CD8-positive, alpha-beta memory T cell (primary cell): ENCODE measurements at regions not wholly inside any gene's neighbourhood (a gene's known extent, or its start where the extent isn't known, plus 50 kb on each side); places are given as distances from the start of the nearest gene placed in this dataset.
A peak's percentile ranks its signal among the peaks of the same experiment; 100 is the strongest.

Experiments
- CTCF ChIA-PET: fragments of 350-600 bp; sonication (Branson Sonifier 250); formaldehyde crosslinking; loops from one replicate; lab custom pipeline; 2021; ENCODE audit warnings: antibody characterized with exemption; lab: Charles Lee
- POLR2A ChIA-PET: fragments of 350-600 bp; sonication (Branson Sonifier 250); formaldehyde crosslinking; loops from one replicate; lab custom pipeline; 2021; ENCODE audit warnings: antibody characterized with exemption; lab: Charles Lee
- DNase-seq, 5 donors: peaks; one replicate each; pipeline versions ENCODE4 v3.0.0 to v3.0.0-alpha.2; 2020 to 2022; ENCODE audit warnings: mixed read lengths in 1 of 5
- H3K27ac ChIP-seq: one replicate; pipeline ENCODE4 v1.7.0; 2013; ENCODE audit warnings: low read depth, mild to moderate bottlenecking, low read length, moderate library complexity
- H3K27me3 ChIP-seq: 2 replicates; pipeline ENCODE4 v1.7.0; 2013; ENCODE audit warnings: low read length, mild to moderate bottlenecking; ENCODE audit not compliant: insufficient read depth, poor library complexity, severe bottlenecking
- H3K36me3 ChIP-seq: 2 replicates; pipeline ENCODE4 v1.7.0; 2013; ENCODE audit warnings: mild to moderate bottlenecking, low read length, moderate library complexity; ENCODE audit not compliant: insufficient read depth
- H3K4me1 ChIP-seq: 2 replicates; pipeline ENCODE4 v1.7.0; 2013; ENCODE audit warnings: mild to moderate bottlenecking, low read length, moderate library complexity; ENCODE audit not compliant: insufficient read depth
- H3K4me3 ChIP-seq: 2 replicates; pipeline ENCODE4 v1.7.0; 2013; ENCODE audit warnings: mild to moderate bottlenecking, low read length
- H3K9me3 ChIP-seq: 2 replicates; pipeline ENCODE4 v1.7.0; 2013; ENCODE audit warnings: mild to moderate bottlenecking, low read length
- H3K27ac Mint-ChIP-seq, 8 donors: one replicate each; pipeline ENCODE4 v1.8.0; 2020 to 2021; ENCODE audit warnings: mixed read lengths in 8 of 8, mild to moderate bottlenecking in 6 of 8, inconsistent platforms in 3 of 8, moderate library complexity in 3 of 8
- H3K27me3 Mint-ChIP-seq, 2 donors: one replicate each; pipeline ENCODE4 v1.8.0; 2020 to 2021; ENCODE audit warnings: mixed read lengths in 2 of 2, mild to moderate bottlenecking in 1 of 2, moderate library complexity in 1 of 2
- H3K36me3 Mint-ChIP-seq, 3 donors: one replicate each; pipeline ENCODE4 v1.8.0; 2020 to 2021; ENCODE audit warnings: mixed read lengths in 3 of 3, inconsistent platforms in 1 of 3, mild to moderate bottlenecking in 1 of 3
- H3K4me1 Mint-ChIP-seq, 3 donors: one replicate each; pipeline ENCODE4 v1.8.0; 2020 to 2021; ENCODE audit warnings: mixed read lengths in 3 of 3, inconsistent platforms in 1 of 3, mild to moderate bottlenecking in 1 of 3
- H3K4me3 Mint-ChIP-seq, 7 donors: one replicate each; pipeline ENCODE4 v1.8.0; 2020 to 2021; ENCODE audit warnings: mixed read lengths in 7 of 7, mild to moderate bottlenecking in 6 of 7, moderate library complexity in 4 of 7, inconsistent platforms in 2 of 7
- H3K9me3 Mint-ChIP-seq, 5 donors: one replicate each; pipeline ENCODE4 v1.8.0; 2020 to 2022; ENCODE audit warnings: mixed read lengths in 5 of 5, mild to moderate bottlenecking in 3 of 5, moderate library complexity in 2 of 5, inconsistent platforms in 1 of 5

- Histone ChIP-seq H3K36me3 (no peaks in the 10 kb centered on the region), H3K4me3 (no peak overlapping the region), H3K4me1 (no peaks in the 10 kb centered on the region), H3K27me3 (no peaks in the 10 kb centered on the region), H3K27ac (no peak overlapping the region), H3K9me3 (no peaks in the 10 kb centered on the region)
- Mint-ChIP-seq H3K27ac (no peak overlapping the region), H3K27me3 (peaks cover 0 to 16% of the 10 kb centered on the region in 2 donors), H3K4me3 (no peak overlapping the region), H3K9me3 (peaks cover 0 to 2% (median 0%) of the 10 kb centered on the region in 5 donors), H3K36me3 (peaks cover 0 to 1% (median 0%) of the 10 kb centered on the region in 3 donors), H3K4me1 (no peaks in the 10 kb centered on the region)
- no peak for DNase-seq
- ChIA-PET POLR2A (no interaction called here), CTCF (no interaction called here)
These were observed 425.8 kb upstream of the TPM1 start for GRCh38 chr15:62616746-62617145.

GRCh38 chr15:62617741-62618140 lies 424.8 kb upstream of the TPM1 start:
- CTCF ChIA-PET = no interaction called here
- no peaks in the 10 kb centered on the region for H3K9me3 ChIP-seq
- no peaks in the 10 kb centered on the region for H3K4me1 ChIP-seq
- Mint-ChIP-seq H3K4me3 (no peak overlapping the region), H3K4me1 (no peaks in the 10 kb centered on the region), H3K36me3 (peaks cover 0 to 1% (median 0%) of the 10 kb centered on the region in 3 donors), H3K27me3 (peaks cover 0 to 10% of the 10 kb centered on the region in 2 donors), H3K27ac (no peak overlapping the region), H3K9me3 (no peaks in the 10 kb centered on the region)
- no peak overlapping the region for H3K4me3 ChIP-seq
- no peak for DNase-seq
- no peaks in the 10 kb centered on the region for H3K36me3 ChIP-seq
- no peak overlapping the region for H3K27ac ChIP-seq
- POLR2A ChIA-PET = no interaction called here
- no peaks in the 10 kb centered on the region for H3K27me3 ChIP-seq

- Mint-ChIP-seq H3K4me3 (no peak overlapping the region), H3K36me3 (peaks cover 0 to 1% (median 0%) of the 10 kb centered on the region in 3 donors), H3K4me1 (no peaks in the 10 kb centered on the region), H3K27ac (no peak overlapping the region), H3K27me3 (peaks cover 0 to 8% of the 10 kb centered on the region in 2 donors), H3K9me3 (no peaks in the 10 kb centered on the region)
- Histone ChIP-seq H3K4me3 (no peak overlapping the region), H3K9me3 (no peaks in the 10 kb centered on the region), H3K4me1 (no peaks in the 10 kb centered on the region), H3K36me3 (no peaks in the 10 kb centered on the region), H3K27me3 (no peaks in the 10 kb centered on the region), H3K27ac (no peak overlapping the region)
- ChIA-PET POLR2A (no interaction called here), CTCF (no interaction called here)
- DNase-seq = no peak
These were observed 424.1 kb upstream of the TPM1 start for GRCh38 chr15:62618432-62618831.

- no peak for DNase-seq
- H3K4me3 Mint-ChIP-seq = no peak overlapping the region
- CTCF ChIA-PET = no interaction called here
- no peak overlapping the region for H3K27ac ChIP-seq
- H3K9me3 ChIP-seq = no peaks in the 10 kb centered on the region
- H3K27me3 ChIP-seq = no peaks in the 10 kb centered on the region
- H3K36me3 ChIP-seq = no peaks in the 10 kb centered on the region
- no peak overlapping the region for H3K4me3 ChIP-seq
- peaks cover 0 to 8% of the 10 kb centered on the region in 2 donors for H3K27me3 Mint-ChIP-seq
- H3K36me3 Mint-ChIP-seq = peaks cover 0 to 1% (median 0%) of the 10 kb centered on the region in 3 donors
- H3K4me1 ChIP-seq = no peaks in the 10 kb centered on the region
- H3K27ac Mint-ChIP-seq = no peak overlapping the region
- POLR2A ChIA-PET = no interaction called here
- H3K4me1 Mint-ChIP-seq = no peaks in the 10 kb centered on the region
- H3K9me3 Mint-ChIP-seq = no peaks in the 10 kb centered on the region
These were observed 423.6 kb upstream of the TPM1 start for GRCh38 chr15:62618846-62619504.

- CTCF ChIA-PET = no interaction called here
- Histone ChIP-seq H3K27me3 (no peaks in the 10 kb centered on the region), H3K36me3 (no peaks in the 10 kb centered on the region), H3K9me3 (no peaks in the 10 kb centered on the region), H3K27ac (no peak overlapping the region), H3K4me3 (no peak overlapping the region), H3K4me1 (no peaks in the 10 kb centered on the region)
- Mint-ChIP-seq H3K9me3 (no peaks in the 10 kb centered on the region), H3K27ac (no peak overlapping the region), H3K4me1 (peaks cover 0 to under 1% (median under 1%) of the 10 kb centered on the region in 3 donors), H3K36me3 (peaks cover 0 to 1% (median 0%) of the 10 kb centered on the region in 3 donors), H3K4me3 (no peak overlapping the region), H3K27me3 (peaks cover 0 to 8% of the 10 kb centered on the region in 2 donors)
- no peak for DNase-seq
- POLR2A ChIA-PET = no interaction called here
These were observed 423.0 kb upstream of the TPM1 start for GRCh38 chr15:62619526-62619925.

GRCh38 chr15:62622775-62623174 lies 419.8 kb upstream of the TPM1 start:
- Mint-ChIP-seq H3K27ac (no peak overlapping the region), H3K27me3 (peaks cover 2 to 4% of the 10 kb centered on the region in 2 donors), H3K9me3 (no peaks in the 10 kb centered on the region), H3K36me3 (peaks cover 0 to 1% (median 0%) of the 10 kb centered on the region in 3 donors), H3K4me1 (peaks cover 6 to 8% (median 8%) of the 10 kb centered on the region in 3 donors), H3K4me3 (no peak overlapping the region)
- Histone ChIP-seq H3K36me3 (no peaks in the 10 kb centered on the region), H3K4me3 (no peak overlapping the region), H3K4me1 (no peaks in the 10 kb centered on the region), H3K27me3 (no peaks in the 10 kb centered on the region), H3K27ac (no peak overlapping the region), H3K9me3 (no peaks in the 10 kb centered on the region)
- no peak for DNase-seq
- ChIA-PET CTCF (no interaction called here), POLR2A (interaction anchor here (0.6 kb wide), 1 partner anchor 35 kb away, joined by 3 read pairs; no protein-coding TSS in a partner anchor)

- H3K27me3 Mint-ChIP-seq = peaks cover 2 to 10% of the 10 kb centered on the region in 2 donors
- H3K4me1 ChIP-seq = no peaks in the 10 kb centered on the region
- ChIA-PET CTCF (no interaction called here), POLR2A (no interaction called here)
- no peaks in the 10 kb centered on the region for H3K9me3 Mint-ChIP-seq
- peak overlapping the region in 4 of 8 donors; percentile 44 to 75 (median 62) for H3K27ac Mint-ChIP-seq
- no peak overlapping the region for H3K27ac ChIP-seq
- H3K36me3 ChIP-seq = no peaks in the 10 kb centered on the region
- no peak for DNase-seq
- H3K4me1 Mint-ChIP-seq = peaks cover 6 to 8% (median 8%) of the 10 kb centered on the region in 3 donors
- no peaks in the 10 kb centered on the region for H3K9me3 ChIP-seq
- peak overlapping the region; percentile 10 to 87 (median 57) for H3K4me3 Mint-ChIP-seq
- no peaks in the 10 kb centered on the region for H3K36me3 Mint-ChIP-seq
- H3K27me3 ChIP-seq = no peaks in the 10 kb centered on the region
- no peak overlapping the region for H3K4me3 ChIP-seq
These were observed 417.8 kb upstream of the TPM1 start for GRCh38 chr15:62624547-62625378.

GRCh38 chr15:62625429-62626033 lies 417.0 kb upstream of the TPM1 start:
- Histone ChIP-seq H3K4me1 (no peaks in the 10 kb centered on the region), H3K27me3 (no peaks in the 10 kb centered on the region), H3K4me3 (no peak overlapping the region), H3K9me3 (no peaks in the 10 kb centered on the region), H3K36me3 (no peaks in the 10 kb centered on the region), H3K27ac (no peak overlapping the region)
- Mint-ChIP-seq H3K4me3 (peak overlapping the region in 1 of 7 donors; percentile 87), H3K9me3 (no peaks in the 10 kb centered on the region), H3K27ac (peak overlapping the region in 1 of 8 donors; percentile 25), H3K36me3 (no peaks in the 10 kb centered on the region), H3K27me3 (peaks cover 2 to 13% of the 10 kb centered on the region in 2 donors), H3K4me1 (peaks cover 6 to 8% (median 8%) of the 10 kb centered on the region in 3 donors)
- DNase-seq = no peak
- ChIA-PET POLR2A (no interaction called here), CTCF (no interaction called here)
